PFSK-1 (cell line): ENCODE measurements at regions not wholly inside any gene's neighbourhood (a gene's known extent, or its start where the extent isn't known, plus 50 kb on each side); places are given as distances from the start of the nearest gene placed in this dataset.

ENCODE experiments used
- FOXP2 ChIP-seq: optimal IDR thresholded peaks from 2 replicates; pipeline ENCODE3; 2011; ENCODE audit warnings: borderline replicate concordance, control low read depth, inconsistent platforms; ENCODE audit not compliant: insufficient read depth; ENCODE audit errors: extremely low read length, extremely low read depth
- POLR2AphosphoS5 ChIP-seq: IDR thresholded peaks from 2 replicates; pipeline ENCODE4 v1.6.1; 2012; ENCODE audit warnings: low read depth, mild to moderate bottlenecking, control low read depth, low read length, moderate library complexity
- SIN3A ChIP-seq: IDR thresholded peaks from 2 replicates; pipeline ENCODE4 v1.6.1; 2012; ENCODE audit warnings: mild to moderate bottlenecking, low read length, moderate library complexity, borderline replicate concordance; ENCODE audit not compliant: insufficient read depth
- TAF1 ChIP-seq: IDR thresholded peaks from 2 replicates; pipeline ENCODE4 v1.6.1; 2012; ENCODE audit warnings: low read length, control low read depth, borderline replicate concordance; ENCODE audit not compliant: insufficient read depth
- TF ChIP-seq, protein P1 (sequence below), 2 experiments: IDR thresholded peaks; 2 replicates each; pipeline versions ENCODE4 v1.6.1 to v1.8.0; 2011 to 2012; ENCODE audit warnings: low read depth in 2 of 2, low read length in 2 of 2, control low read depth in 1 of 2, inconsistent platforms in 1 of 2, mild to moderate bottlenecking in 1 of 2, moderate library complexity in 1 of 2; ENCODE audit not compliant: insufficient read depth in 1 of 2

- TF ChIP-seq, protein P1, sequence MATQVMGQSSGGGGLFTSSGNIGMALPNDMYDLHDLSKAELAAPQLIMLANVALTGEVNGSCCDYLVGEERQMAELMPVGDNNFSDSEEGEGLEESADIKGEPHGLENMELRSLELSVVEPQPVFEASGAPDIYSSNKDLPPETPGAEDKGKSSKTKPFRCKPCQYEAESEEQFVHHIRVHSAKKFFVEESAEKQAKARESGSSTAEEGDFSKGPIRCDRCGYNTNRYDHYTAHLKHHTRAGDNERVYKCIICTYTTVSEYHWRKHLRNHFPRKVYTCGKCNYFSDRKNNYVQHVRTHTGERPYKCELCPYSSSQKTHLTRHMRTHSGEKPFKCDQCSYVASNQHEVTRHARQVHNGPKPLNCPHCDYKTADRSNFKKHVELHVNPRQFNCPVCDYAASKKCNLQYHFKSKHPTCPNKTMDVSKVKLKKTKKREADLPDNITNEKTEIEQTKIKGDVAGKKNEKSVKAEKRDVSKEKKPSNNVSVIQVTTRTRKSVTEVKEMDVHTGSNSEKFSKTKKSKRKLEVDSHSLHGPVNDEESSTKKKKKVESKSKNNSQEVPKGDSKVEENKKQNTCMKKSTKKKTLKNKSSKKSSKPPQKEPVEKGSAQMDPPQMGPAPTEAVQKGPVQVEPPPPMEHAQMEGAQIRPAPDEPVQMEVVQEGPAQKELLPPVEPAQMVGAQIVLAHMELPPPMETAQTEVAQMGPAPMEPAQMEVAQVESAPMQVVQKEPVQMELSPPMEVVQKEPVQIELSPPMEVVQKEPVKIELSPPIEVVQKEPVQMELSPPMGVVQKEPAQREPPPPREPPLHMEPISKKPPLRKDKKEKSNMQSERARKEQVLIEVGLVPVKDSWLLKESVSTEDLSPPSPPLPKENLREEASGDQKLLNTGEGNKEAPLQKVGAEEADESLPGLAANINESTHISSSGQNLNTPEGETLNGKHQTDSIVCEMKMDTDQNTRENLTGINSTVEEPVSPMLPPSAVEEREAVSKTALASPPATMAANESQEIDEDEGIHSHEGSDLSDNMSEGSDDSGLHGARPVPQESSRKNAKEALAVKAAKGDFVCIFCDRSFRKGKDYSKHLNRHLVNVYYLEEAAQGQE (IDR thresholded peaks at IDR 0.05; ENCODE audit: insufficient read depth in 1 of 2, low read depth in 2 of 2, low read length in 2 of 2): no peak
- TF ChIP-seq TAF1: no peak
- no peak for TF ChIP-seq POLR2AphosphoS5
- no peak for TF ChIP-seq FOXP2
- no peak for TF ChIP-seq SIN3A
These were observed 2139.6 kb upstream of the ACO1 start for GRCh38 chr9:30244877-30245276.
